ENCODE measurements at regions not wholly inside any gene's neighbourhood (a gene's known extent, or its start where the extent isn't known, plus 50 kb on each side); places are given as distances from the start of the nearest gene placed in this dataset.
A peak's percentile ranks its signal among the peaks of the same experiment; 100 is the strongest.

GRCh38 chr6:22621701-22622100 lies 52.3 kb downstream of the HDGFL1 start:
- Histone ChIP-seq H3K27me3 (no peaks in the 10 kb centered on the region), H3K27ac (no peak overlapping the region), H3K4me1 (no peaks in the 10 kb centered on the region), H3K4me3 (no peak overlapping the region), H3K9me3 (no peaks in the 10 kb centered on the region), H3K36me3 (no peaks in the 10 kb centered on the region)
- DNase-seq = no peak
- TF ChIP-seq CTCF (IDR thresholded peaks at IDR 0.05) = no peak
- intact Hi-C loops (cut with DNase I) = no loop called here
- ATAC-seq = no peak

GRCh38 chr6:22622351-22622750 lies 53.0 kb downstream of the HDGFL1 start:
- Histone ChIP-seq H3K27me3 (no peaks in the 10 kb centered on the region), H3K4me1 (no peaks in the 10 kb centered on the region), H3K27ac (no peak overlapping the region), H3K9me3 (no peaks in the 10 kb centered on the region), H3K36me3 (no peaks in the 10 kb centered on the region), H3K4me3 (no peak overlapping the region)
- TF ChIP-seq CTCF (IDR thresholded peaks at IDR 0.05) = no peak
- no peak for DNase-seq
- ATAC-seq = no peak
- intact Hi-C loops (cut with DNase I) = no loop called here

DNA sequence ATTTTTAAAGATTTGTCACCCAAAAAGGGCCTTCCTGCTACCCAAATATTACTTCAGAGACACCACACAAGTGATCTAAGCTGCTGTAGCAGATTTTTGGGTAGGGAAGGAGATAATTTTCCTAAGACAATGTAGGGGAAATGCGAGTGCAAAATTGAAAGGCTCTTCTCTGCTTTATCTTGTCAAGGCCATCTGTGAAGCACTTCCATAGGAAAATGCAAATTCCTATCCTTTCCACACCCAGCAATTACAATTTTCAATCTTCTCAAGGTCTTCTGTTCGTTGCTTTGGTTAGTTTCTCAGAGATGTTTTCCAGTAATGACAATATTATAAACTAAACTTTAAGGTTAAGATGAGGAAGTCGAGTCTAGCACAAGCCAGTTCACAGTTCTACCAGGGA lies 53.4 kb downstream of the HDGFL1 start:
- ATAC-seq = no peak
- no peaks in the 10 kb centered on the region for H3K4me1 ChIP-seq
- no peaks in the 10 kb centered on the region for H3K9me3 ChIP-seq
- H3K27me3 ChIP-seq = no peaks in the 10 kb centered on the region
- H3K27ac ChIP-seq = no peak overlapping the region
- no peaks in the 10 kb centered on the region for H3K36me3 ChIP-seq
- TF ChIP-seq CTCF (IDR thresholded peaks at IDR 0.05) = no peak
- no peak for DNase-seq
- intact Hi-C loops (cut with DNase I) = no loop called here
- no peak overlapping the region for H3K4me3 ChIP-seq

GRCh38 chr6:22627644-22628043 lies 58.3 kb downstream of the HDGFL1 start:
- Histone ChIP-seq H3K36me3 (no peaks in the 10 kb centered on the region), H3K4me3 (no peak overlapping the region), H3K9me3 (no peaks in the 10 kb centered on the region), H3K4me1 (no peaks in the 10 kb centered on the region), H3K27me3 (no peaks in the 10 kb centered on the region), H3K27ac (no peak overlapping the region)
- intact Hi-C loops (cut with DNase I) = no loop called here
- TF ChIP-seq CTCF (IDR thresholded peaks at IDR 0.05) = no peak
- no peak for ATAC-seq
- no peak for DNase-seq

GRCh38 chr6:22631091-22631490 lies 61.7 kb downstream of the HDGFL1 start:
- TF ChIP-seq CTCF (IDR thresholded peaks at IDR 0.05) = no peak
- no peaks in the 10 kb centered on the region for H3K9me3 ChIP-seq
- H3K4me1 ChIP-seq = no peaks in the 10 kb centered on the region
- H3K4me3 ChIP-seq = no peak overlapping the region
- H3K27me3 ChIP-seq = no peaks in the 10 kb centered on the region
- H3K27ac ChIP-seq = no peak overlapping the region
- peak; percentile 48 for ATAC-seq
- intact Hi-C loops (cut with DNase I) = no loop called here
- H3K36me3 ChIP-seq = no peaks in the 10 kb centered on the region
- no peak for DNase-seq

DNA sequence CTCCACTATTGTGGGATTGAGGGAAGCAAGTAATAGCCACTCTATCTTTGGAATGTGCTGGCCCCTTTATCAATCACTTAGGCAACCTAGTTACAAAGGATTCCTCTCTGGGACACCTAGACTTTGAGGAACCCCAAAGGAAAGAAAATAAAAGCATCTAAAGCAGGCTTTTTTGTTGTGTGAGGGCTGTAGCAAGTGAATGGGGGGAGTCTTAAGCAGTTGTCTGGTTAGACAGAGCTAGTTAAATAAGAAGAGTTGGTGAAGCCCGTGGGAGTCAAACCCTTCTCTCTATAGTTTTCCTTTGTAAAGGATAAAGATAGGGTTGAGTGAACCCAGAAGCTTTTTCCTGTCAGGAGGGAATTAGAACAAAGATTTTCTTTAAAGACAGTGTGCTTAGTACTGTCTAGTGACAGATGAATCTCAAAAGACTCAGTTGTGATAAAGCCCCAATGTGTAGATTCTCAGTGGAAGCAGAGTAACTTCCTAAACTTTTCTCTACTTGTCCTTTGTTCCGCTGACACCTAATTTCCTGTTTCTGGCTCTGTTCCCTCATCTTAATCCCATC lies 63.3 kb downstream of the HDGFL1 start:
- no peak for TF ChIP-seq CTCF (IDR thresholded peaks at IDR 0.05)
- no peak overlapping the region for H3K4me3 ChIP-seq
- DNase-seq (no peak), ATAC-seq (no peak)
- H3K27me3 ChIP-seq = no peaks in the 10 kb centered on the region
- no peak overlapping the region for H3K27ac ChIP-seq
- H3K36me3 ChIP-seq = no peaks in the 10 kb centered on the region
- H3K9me3 ChIP-seq = no peaks in the 10 kb centered on the region
- no peaks in the 10 kb centered on the region for H3K4me1 ChIP-seq
- intact Hi-C loops (cut with DNase I) = no loop called here
